Endothelial cell of umbilical vein (primary cell): ENCODE measurements at regions not wholly inside any gene's neighbourhood (a gene's known extent, or its start where the extent isn't known, plus 50 kb on each side); places are given as distances from the start of the nearest gene placed in this dataset.

Experiments
- CTCF ChIP-seq, 2 donors: IDR thresholded peaks; 1 replicate in 1 of 2; 2 replicates in 1 of 2; pipeline ENCODE4 v1.5.1; 2011; ENCODE audit warnings: low read length in 2 of 2, mild to moderate bottlenecking in 2 of 2, moderate library complexity in 2 of 2, control low read depth in 1 of 2, inconsistent platforms in 1 of 2, low read depth in 1 of 2; ENCODE audit not compliant: insufficient read depth in 1 of 2; ENCODE audit errors: extremely low read depth in 1 of 2
- EZH2 ChIP-seq: IDR thresholded peaks from 2 replicates; pipeline ENCODE4 v1.6.1; 2012; ENCODE audit warnings: borderline replicate concordance, low read depth, mild to moderate bottlenecking, moderate library complexity, low read length, inconsistent platforms; ENCODE audit not compliant: severe bottlenecking
- GATA2 ChIP-seq: IDR thresholded peaks from 2 replicates; pipeline ENCODE4 v1.7.0; 2011; ENCODE audit warnings: low read depth, mild to moderate bottlenecking, moderate library complexity, mixed read lengths, low read length; ENCODE audit not compliant: insufficient read length, insufficient read depth
- MAX ChIP-seq: IDR thresholded peaks from 2 replicates; pipeline ENCODE4 v1.6.1; 2011; ENCODE audit not compliant: insufficient read depth, insufficient read length
- POLR2A ChIP-seq: IDR thresholded peaks from 2 replicates; pipeline ENCODE4 v1.6.1; 2012; ENCODE audit warnings: low read depth, mild to moderate bottlenecking, control low read depth, low read length
- POLR2AphosphoS5 ChIP-seq: IDR thresholded peaks from 2 replicates; pipeline ENCODE4 v1.6.1; 2012; ENCODE audit warnings: low read depth, mild to moderate bottlenecking, control low read depth, low read length, moderate library complexity; ENCODE audit not compliant: insufficient read depth

GRCh38 chr20:55086421-55086820, 611.0 kb downstream of the DOK5 start:
- TF ChIP-seq CTCF (IDR thresholded peaks at IDR 0.05; ENCODE audit: extremely low read depth in 1 of 2, insufficient read depth in 1 of 2, low read depth in 1 of 2, low read length in 2 of 2): no peak
- no peak for TF ChIP-seq POLR2AphosphoS5
- TF ChIP-seq MAX: no peak
- TF ChIP-seq GATA2: no peak
- TF ChIP-seq EZH2: no peak
- TF ChIP-seq POLR2A: no peak
